Sigmoid colon (tissue), 6 donors: ENCODE measurements at regions not wholly inside any gene's neighbourhood (a gene's known extent, or its start where the extent isn't known, plus 50 kb on each side); places are given as distances from the start of the nearest gene placed in this dataset.

Source experiments
- DNase-seq: peaks from one replicate; pipeline ENCODE4 v3.0.0-alpha.2; 2019
- H3K27ac ChIP-seq, 4 donors: fragments of 200-600 bp; sonication (generic); one replicate each; pipeline ENCODE4 v1.5.1; 2016 to 2019; ENCODE audit warnings: mild to moderate bottlenecking in 1 of 4
- H3K27me3 ChIP-seq, 3 donors: fragments of 200-600 bp; sonication (generic); one replicate each; pipeline ENCODE4 v1.5.1; 2019; ENCODE audit warnings: mild to moderate bottlenecking in 1 of 3
- H3K36me3 ChIP-seq, 4 donors: fragments of 200-600 bp; sonication (generic); one replicate each; pipeline ENCODE4 v1.5.1; 2016 to 2019
- H3K4me1 ChIP-seq, 4 donors: fragments of 200-600 bp; sonication (generic); one replicate each; pipeline ENCODE4 v1.5.1; 2017 to 2019
- H3K4me3 ChIP-seq, 4 donors: fragments of 200-600 bp; sonication (generic); one replicate each; pipeline ENCODE4 v1.5.1; 2017 to 2019; ENCODE audit warnings: mild to moderate bottlenecking in 2 of 4, moderate library complexity in 1 of 4
- H3K9me3 ChIP-seq, 4 donors: fragments of 200-600 bp in 3 of 4; sonication (generic) in 3 of 4; one replicate each; pipeline versions ENCODE4 v1.5.1 to v1.6.1; 2013 to 2019
- CTCF ChIP-seq, 4 experiments: fragments of 450-650 bp in 3 of 4; fragments of 200-600 bp in 1 of 4; IDR thresholded peaks; one replicate each; pipeline ENCODE4 v1.5.1; 2016 to 2019; ENCODE audit warnings: antibody characterized with exemption in 4 of 4, mild to moderate bottlenecking in 3 of 4, moderate library complexity in 2 of 4
- EP300 ChIP-seq, 4 donors: sonication (generic); formaldehyde crosslinking; IDR thresholded peaks; one replicate each; pipeline ENCODE4 v1.6.1; 2017; ENCODE audit warnings: antibody characterized with exemption in 4 of 4
- POLR2A ChIP-seq, 2 donors: fragments of 450-650 bp; IDR thresholded peaks; one replicate each; pipeline ENCODE4 v1.6.1; 2016; ENCODE audit warnings: antibody characterized with exemption in 2 of 2, mild to moderate bottlenecking in 2 of 2, moderate library complexity in 2 of 2
- POLR2AphosphoS5 ChIP-seq, 4 donors: sonication (generic); formaldehyde crosslinking; IDR thresholded peaks; one replicate each; pipeline ENCODE4 v1.6.1; 2017; ENCODE audit warnings: antibody characterized with exemption in 4 of 4
- WGBS, 2 donors: extraction: QIAGEN DNeasy Blood & Tissue Kit; methylation state at CpG; one replicate each; pipeline ENCODE4 v1.1.7; 2013; 5-methylcytosine and 5-hydroxymethylcytosine counted together
- intact Hi-C: fragments of 100-400 bp; cut with DNase I; formaldehyde crosslinking; loops from one replicate; pipeline ENCODE4 v1.15.1; 2023
- donor health status: healthy with polysubstance abuse.
- donor health status: healthy.

GRCh38 chr18:34385311-34385710 is 160.6 kb upstream of the NOL4 start:
- TF ChIP-seq POLR2AphosphoS5 (IDR thresholded peaks at IDR 0.05) (no peak), EP300 (IDR thresholded peaks at IDR 0.05) (no peak), CTCF (IDR thresholded peaks at IDR 0.05) (no peak), POLR2A (IDR thresholded peaks at IDR 0.05) (no peak)
- intact Hi-C loops: no loop called here
- no peak overlapping the region for H3K27ac ChIP-seq
- H3K4me3 ChIP-seq: no peak overlapping the region
- no peaks in the 10 kb centered on the region for H3K36me3 ChIP-seq
- H3K27me3 ChIP-seq: no peaks in the 10 kb centered on the region
- H3K4me1 ChIP-seq: no peaks in the 10 kb centered on the region
- DNase-seq: no peak
- H3K9me3 ChIP-seq: no peaks in the 10 kb centered on the region

- H3K36me3 ChIP-seq: no peaks in the 10 kb centered on the region
- TF ChIP-seq POLR2AphosphoS5 (IDR thresholded peaks at IDR 0.05) (no peak), CTCF (IDR thresholded peaks at IDR 0.05) (no peak), POLR2A (IDR thresholded peaks at IDR 0.05) (no peak), EP300 (IDR thresholded peaks at IDR 0.05) (no peak)
- no peak overlapping the region for H3K4me3 ChIP-seq
- intact Hi-C loops: no loop called here
- H3K27ac ChIP-seq: no peak overlapping the region
- no peaks in the 10 kb centered on the region for H3K4me1 ChIP-seq
- 90 to 94% methylated on average over 6 of the region's 6 CpGs for WGBS, 2 donors
- H3K27me3 ChIP-seq: no peaks in the 10 kb centered on the region
- H3K9me3 ChIP-seq: no peaks in the 10 kb centered on the region
- DNase-seq: no peak
Observed at GRCh38 chr18:34386803-34387202, 162.1 kb upstream of the NOL4 start.

- intact Hi-C loops: no loop called here
- no peaks in the 10 kb centered on the region for H3K27me3 ChIP-seq
- 21 to 58% methylated on average over 2 of the region's 2 CpGs for WGBS, 2 donors
- H3K36me3 ChIP-seq: no peaks in the 10 kb centered on the region
- no peaks in the 10 kb centered on the region for H3K9me3 ChIP-seq
- H3K4me1 ChIP-seq: no peaks in the 10 kb centered on the region
- no peak for DNase-seq
- no peak overlapping the region for H3K27ac ChIP-seq
- H3K4me3 ChIP-seq: no peak overlapping the region
- TF ChIP-seq POLR2A (IDR thresholded peaks at IDR 0.05) (no peak), CTCF (IDR thresholded peaks at IDR 0.05) (no peak), POLR2AphosphoS5 (IDR thresholded peaks at IDR 0.05) (no peak), EP300 (IDR thresholded peaks at IDR 0.05) (no peak)
Observed at GRCh38 chr18:34397286-34397896, 172.7 kb upstream of the NOL4 start.

- Histone ChIP-seq H3K4me3 (no peak overlapping the region), H3K27ac (no peak overlapping the region), H3K36me3 (no peaks in the 10 kb centered on the region), H3K9me3 (no peaks in the 10 kb centered on the region), H3K4me1 (no peaks in the 10 kb centered on the region), H3K27me3 (no peaks in the 10 kb centered on the region)
- no peak for DNase-seq
- intact Hi-C loops: no loop called here
- 87 to 91% methylated on average over 3 of the region's 3 CpGs for WGBS, 2 donors
- TF ChIP-seq POLR2AphosphoS5 (IDR thresholded peaks at IDR 0.05) (no peak), EP300 (IDR thresholded peaks at IDR 0.05) (no peak), CTCF (IDR thresholded peaks at IDR 0.05) (no peak), POLR2A (IDR thresholded peaks at IDR 0.05) (no peak)
Observed at GRCh38 chr18:34399892-34400291, 175.2 kb upstream of the NOL4 start.

GRCh38 chr18:34400834-34401233 is 176.1 kb upstream of the NOL4 start:
- H3K4me1 ChIP-seq: no peaks in the 10 kb centered on the region
- DNase-seq: no peak
- H3K9me3 ChIP-seq: no peaks in the 10 kb centered on the region
- no peak overlapping the region for H3K27ac ChIP-seq
- no peaks in the 10 kb centered on the region for H3K27me3 ChIP-seq
- intact Hi-C loops: no loop called here
- no peaks in the 10 kb centered on the region for H3K36me3 ChIP-seq
- 89 to 91% methylated on average over 1 of the region's 1 CpG for WGBS, 2 donors
- TF ChIP-seq POLR2A (IDR thresholded peaks at IDR 0.05) (no peak), POLR2AphosphoS5 (IDR thresholded peaks at IDR 0.05) (no peak), CTCF (IDR thresholded peaks at IDR 0.05) (no peak), EP300 (IDR thresholded peaks at IDR 0.05) (no peak)
- no peak overlapping the region for H3K4me3 ChIP-seq
